Spleen (tissue), 11 donors: ENCODE measurements at regions not wholly inside any gene's neighbourhood (a gene's known extent, or its start where the extent isn't known, plus 50 kb on each side); places are given as distances from the start of the nearest gene placed in this dataset.

ENCODE experiments used
- DNase-seq: peaks from one replicate; pipeline ENCODE4 v3.0.0-alpha.2; 2020
- H3K27ac ChIP-seq, 8 donors: fragments of 200-600 bp; sonication (generic) in 7 of 8; 1 replicate in 4 of 8; 2 replicates in 4 of 8; pipeline versions ENCODE4 v1.5.0 to v1.8.0; 2016 to 2021; ENCODE audit warnings: inconsistent platforms in 4 of 8, mild to moderate bottlenecking in 4 of 8, moderate library complexity in 1 of 8
- H3K27me3 ChIP-seq, 7 donors: fragments of 200-600 bp; sonication (generic) in 6 of 7; replicated peaks in 1 of 7; 1 replicate in 4 of 7; 2 replicates in 3 of 7; pipeline versions ENCODE4 v1.5.0 to v1.8.0; 2016 to 2021; ENCODE audit warnings: inconsistent platforms in 3 of 7, mild to moderate bottlenecking in 1 of 7
- H3K36me3 ChIP-seq, 6 donors: fragments of 200-600 bp; sonication (generic) in 5 of 6; 1 replicate in 4 of 6; 2 replicates in 2 of 6; pipeline versions ENCODE4 v1.5.0 to v1.8.0; 2016 to 2021; ENCODE audit warnings: inconsistent platforms in 2 of 6
- H3K4me1 ChIP-seq, 6 donors: fragments of 200-600 bp; sonication (generic) in 5 of 6; 1 replicate in 3 of 6; 2 replicates in 3 of 6; pipeline versions ENCODE4 v1.5.0 to v1.8.0; 2016 to 2021; ENCODE audit warnings: inconsistent platforms in 3 of 6
- H3K4me3 ChIP-seq, 8 donors: fragments of 200-600 bp; sonication (generic) in 7 of 8; 1 replicate in 4 of 8; 2 replicates in 4 of 8; pipeline versions ENCODE4 v1.5.0 to v1.8.0; 2016 to 2021; ENCODE audit warnings: inconsistent platforms in 4 of 8, mild to moderate bottlenecking in 4 of 8, moderate library complexity in 2 of 8
- H3K9me3 ChIP-seq, 8 donors: fragments of 200-600 bp; sonication (generic) in 7 of 8; 1 replicate in 4 of 8; 2 replicates in 4 of 8; pipeline versions ENCODE4 v1.5.0 to v1.8.0; 2016 to 2021; ENCODE audit warnings: inconsistent platforms in 4 of 8
- CTCF ChIP-seq, 11 experiments: fragments of 200-600 bp in 7 of 11; fragments of 450-650 bp in 4 of 11; sonication (generic) in 4 of 11; IDR thresholded peaks in 8 of 11; conservative IDR thresholded peaks in 3 of 11; 1 replicate in 7 of 11; 2 replicates in 4 of 11; pipeline versions ENCODE4 v1.4.0 to v1.8.0; 2016 to 2021; ENCODE audit warnings: antibody characterized with exemption in 11 of 11, inconsistent platforms in 4 of 11, mild to moderate bottlenecking in 1 of 11
- POLR2A ChIP-seq, 3 donors: fragments of 450-650 bp; IDR thresholded peaks; one replicate each; pipeline ENCODE4 v1.5.1; 2017; ENCODE audit warnings: antibody characterized with exemption in 3 of 3, mild to moderate bottlenecking in 1 of 3
- POLR2AphosphoS5 ChIP-seq, 3 donors: sonication (generic); formaldehyde crosslinking; IDR thresholded peaks; one replicate each; pipeline ENCODE4 v1.5.1; 2017; ENCODE audit warnings: antibody characterized with exemption in 3 of 3
- WGBS, 5 donors: extraction: QIAGEN DNeasy Blood & Tissue Kit in 3 of 5; methylation state at CpG; one replicate each; pipeline versions ENCODE4 v1.1.5 to v1.1.7; 2013 to 2018; 5-methylcytosine and 5-hydroxymethylcytosine counted together
- intact Hi-C: fragments of 100-400 bp; cut with DNase I; formaldehyde crosslinking; loops from one replicate; pipeline ENCODE4 v1.15.0; 2023; ENCODE audit warnings: low total_unique reads
- donor health status: healthy with polysubstance abuse.
- donor health status: DM: no; HTN: no; CAD: no; lungs with moderate emphysema.
- donor health status: DM: no; HTN: no; CAD: no.
- donor health status: Bipolar disorder and iron deficiency.
- donor health status: healthy.
- donor health status: DM: no; HTN: no; CAD: no.
- donor health status: DM: yes; HTN: yes; CAD: no.

- 79 to 91% (median 87%) methylated on average over 4 of the region's 4 CpGs for WGBS, 5 donors
- intact Hi-C loops, result no loop called here
- no peaks in the 10 kb centered on the region for H3K9me3 ChIP-seq
- no peaks in the 10 kb centered on the region for H3K4me1 ChIP-seq
- TF ChIP-seq POLR2A (IDR thresholded peaks at IDR 0.05), result no peak
- no peak for TF ChIP-seq CTCF (IDR thresholded peaks at IDR 0.05 in 8 of 11, conservative IDR thresholded peaks at IDR 0.05 in 3 of 11)
- no peak for TF ChIP-seq POLR2AphosphoS5 (IDR thresholded peaks at IDR 0.05)
- no peaks in the 10 kb centered on the region for H3K36me3 ChIP-seq
- H3K27me3 ChIP-seq, result no peaks in the 10 kb centered on the region
- no peak for DNase-seq
- no peak overlapping the region for H3K27ac ChIP-seq
- H3K4me3 ChIP-seq, result no peak overlapping the region
These were observed 55.6 kb upstream of the KL start for GRCh38 chr13:32960626-32961025.

GRCh38 chr13:32961724-32962123 lies 54.5 kb upstream of the KL start:
- Histone ChIP-seq H3K27ac (no peak overlapping the region), H3K4me3 (no peak overlapping the region), H3K36me3 (no peaks in the 10 kb centered on the region), H3K27me3 (no peaks in the 10 kb centered on the region), H3K4me1 (no peaks in the 10 kb centered on the region), H3K9me3 (no peaks in the 10 kb centered on the region)
- no peak for TF ChIP-seq POLR2A (IDR thresholded peaks at IDR 0.05)
- no peak for TF ChIP-seq CTCF (IDR thresholded peaks at IDR 0.05 in 8 of 11, conservative IDR thresholded peaks at IDR 0.05 in 3 of 11)
- TF ChIP-seq POLR2AphosphoS5 (IDR thresholded peaks at IDR 0.05), result no peak
- 78 to 97% (median 86%) methylated on average over 1 of the region's 1 CpG for WGBS, 5 donors
- DNase-seq, result no peak
- intact Hi-C loops, result no loop called here

- H3K4me3 ChIP-seq, result no peak overlapping the region
- H3K36me3 ChIP-seq, result no peaks in the 10 kb centered on the region
- DNase-seq, result no peak
- TF ChIP-seq POLR2AphosphoS5 (IDR thresholded peaks at IDR 0.05) (no peak), CTCF (IDR thresholded peaks at IDR 0.05 in 8 of 11, conservative IDR thresholded peaks at IDR 0.05 in 3 of 11) (no peak), POLR2A (IDR thresholded peaks at IDR 0.05) (no peak)
- H3K9me3 ChIP-seq, result no peaks in the 10 kb centered on the region
- intact Hi-C loops, result no loop called here
- 85 to 93% (median 90%) methylated on average over 2 of the region's 2 CpGs for WGBS, 5 donors
- no peak overlapping the region for H3K27ac ChIP-seq
- no peaks in the 10 kb centered on the region for H3K4me1 ChIP-seq
- H3K27me3 ChIP-seq, result no peaks in the 10 kb centered on the region
These were observed 53.9 kb upstream of the KL start for GRCh38 chr13:32962342-32962741.

GRCh38 chr13:32964987-32965386 lies 51.2 kb upstream of the KL start:
- H3K27ac ChIP-seq, result no peak overlapping the region
- H3K36me3 ChIP-seq, result no peaks in the 10 kb centered on the region
- peaks cover 0 to 10% (median 6%) of the 10 kb centered on the region in 6 donors for H3K4me1 ChIP-seq
- H3K4me3 ChIP-seq, result no peak overlapping the region
- 30 to 53% (median 38%) methylated on average over 2 of the region's 2 CpGs for WGBS, 5 donors
- DNase-seq, result no peak
- intact Hi-C loops, result no loop called here
- TF ChIP-seq POLR2AphosphoS5 (IDR thresholded peaks at IDR 0.05), result no peak
- TF ChIP-seq CTCF (IDR thresholded peaks at IDR 0.05 in 8 of 11, conservative IDR thresholded peaks at IDR 0.05 in 3 of 11), result no peak
- no peak for TF ChIP-seq POLR2A (IDR thresholded peaks at IDR 0.05)
- H3K27me3 ChIP-seq, result no peaks in the 10 kb centered on the region
- no peaks in the 10 kb centered on the region for H3K9me3 ChIP-seq
